ENCODE measurements at regions not wholly inside any gene's neighbourhood (a gene's known extent, or its start where the extent isn't known, plus 50 kb on each side); places are given as distances from the start of the nearest gene placed in this dataset.

GRCh38 chr10:4242561-4243035 is 457.6 kb upstream of the KLF6 start:
- Histone ChIP-seq H3K4me3 (replicated peaks; ENCODE audit: insufficient read depth, low read length) (no peak overlapping the region), H3K27me3 (ENCODE audit: insufficient read depth, poor library complexity, severe bottlenecking) (no peaks in the 10 kb centered on the region), H3K27ac (replicated peaks) (no peak overlapping the region)
- no peak for DNase-seq (ENCODE audit: low read depth in 1 of 2, low spot score in 1 of 2)
- TF ChIP-seq GABPA (IDR thresholded peaks at IDR 0.05; ENCODE audit: low read depth) = no peak
- no peak for TF ChIP-seq SPI1 (IDR thresholded peaks at IDR 0.05; ENCODE audit: borderline replicate concordance, low read depth)
- no peak for TF ChIP-seq CTCF (IDR thresholded peaks at IDR 0.05; ENCODE audit: insufficient read depth, low read length)
- TF ChIP-seq POLR2AphosphoS5 (IDR thresholded peaks at IDR 0.05; ENCODE audit: low read depth) = no peak
- TF ChIP-seq REST (IDR thresholded peaks at IDR 0.05; ENCODE audit: insufficient replicate concordance, low read depth) = no peak

- Histone ChIP-seq H3K4me3 (replicated peaks; ENCODE audit: insufficient read depth, low read length) (no peak overlapping the region), H3K27ac (replicated peaks) (no peak overlapping the region), H3K27me3 (ENCODE audit: insufficient read depth, poor library complexity, severe bottlenecking) (no peaks in the 10 kb centered on the region)
- DNase-seq (ENCODE audit: low read depth in 1 of 2, low spot score in 1 of 2) = no peak
- TF ChIP-seq REST (IDR thresholded peaks at IDR 0.05; ENCODE audit: insufficient replicate concordance, low read depth) (no peak), GABPA (IDR thresholded peaks at IDR 0.05; ENCODE audit: low read depth) (no peak), SPI1 (IDR thresholded peaks at IDR 0.05; ENCODE audit: borderline replicate concordance, low read depth) (no peak), CTCF (IDR thresholded peaks at IDR 0.05; ENCODE audit: insufficient read depth, low read length) (no peak), POLR2AphosphoS5 (IDR thresholded peaks at IDR 0.05; ENCODE audit: low read depth) (no peak)
These were observed 456.8 kb upstream of the KLF6 start for GRCh38 chr10:4241724-4242345.

- H3K4me3 ChIP-seq (replicated peaks; ENCODE audit: insufficient read depth, low read length) = no peak overlapping the region
- no peak overlapping the region for H3K27ac ChIP-seq (replicated peaks)
- TF ChIP-seq SPI1 (IDR thresholded peaks at IDR 0.05; ENCODE audit: borderline replicate concordance, low read depth) (no peak), REST (IDR thresholded peaks at IDR 0.05; ENCODE audit: insufficient replicate concordance, low read depth) (no peak), CTCF (IDR thresholded peaks at IDR 0.05; ENCODE audit: insufficient read depth, low read length) (no peak), GABPA (IDR thresholded peaks at IDR 0.05; ENCODE audit: low read depth) (no peak), POLR2AphosphoS5 (IDR thresholded peaks at IDR 0.05; ENCODE audit: low read depth) (no peak)
- H3K27me3 ChIP-seq (ENCODE audit: insufficient read depth, poor library complexity, severe bottlenecking) = no peaks in the 10 kb centered on the region
- DNase-seq (ENCODE audit: low read depth in 1 of 2, low spot score in 1 of 2) = no peak
These were observed 455.7 kb upstream of the KLF6 start for GRCh38 chr10:4240608-4241197.
